Gastroesophageal sphincter (tissue), 2 donors: ENCODE measurements at regions not wholly inside any gene's neighbourhood (a gene's known extent, or its start where the extent isn't known, plus 50 kb on each side); places are given as distances from the start of the nearest gene placed in this dataset.

Experiments used
- EP300 ChIP-seq: sonication (generic); formaldehyde crosslinking; IDR thresholded peaks from one replicate; pipeline ENCODE4 v1.6.1; 2017; ENCODE audit warnings: antibody characterized with exemption, mild to moderate bottlenecking
- POLR2A ChIP-seq, 2 donors: fragments of 450-650 bp; IDR thresholded peaks; one replicate each; pipeline ENCODE4 v1.6.1; 2017; ENCODE audit warnings: antibody characterized with exemption in 2 of 2, mild to moderate bottlenecking in 2 of 2, moderate library complexity in 1 of 2
- POLR2AphosphoS5 ChIP-seq: sonication (generic); formaldehyde crosslinking; IDR thresholded peaks from one replicate; pipeline ENCODE4 v1.6.1; 2017; ENCODE audit warnings: antibody characterized with exemption

GRCh38 chr3:124059580-124059979, 67.7 kb upstream of the ROPN1 start:
- TF ChIP-seq POLR2AphosphoS5 (no peak), POLR2A (IDR thresholded peaks at IDR 0.05) (no peak), EP300 (no peak)
